ENCODE measurements at regions not wholly inside any gene's neighbourhood (a gene's known extent, or its start where the extent isn't known, plus 50 kb on each side); places are given as distances from the start of the nearest gene placed in this dataset.

- ATAC-seq = no peak
- no peak overlapping the region for H3K27ac ChIP-seq
- TF ChIP-seq POLR2A (IDR thresholded peaks at IDR 0.05) (no peak), CTCF (IDR thresholded peaks at IDR 0.05) (no peak), EP300 (IDR thresholded peaks at IDR 0.05) (no peak), POLR2AphosphoS5 (IDR thresholded peaks at IDR 0.05) (no peak)
- no peaks in the 10 kb centered on the region for H3K36me3 ChIP-seq
- WGBS, 2 donors (ENCODE audit: low coverage in 1 of 2) = 83 to 98% methylated on average over 1 to 9 of the region's 16 CpGs
- peaks cover 0 to 3% (median 0%) of the 10 kb centered on the region in 3 donors for H3K9me3 ChIP-seq
- H3K4me1 ChIP-seq = peaks cover 1 to 35% (median 4%) of the 10 kb centered on the region in 3 donors
- no peak overlapping the region for H3K4me3 ChIP-seq
- no peaks in the 10 kb centered on the region for H3K27me3 ChIP-seq
Observed at GRCh38 chr10:132476146-132477065, 61.2 kb upstream of the INPP5A start.

- no peaks in the 10 kb centered on the region for H3K36me3 ChIP-seq
- H3K4me3 ChIP-seq = no peak overlapping the region
- H3K27me3 ChIP-seq = no peaks in the 10 kb centered on the region
- TF ChIP-seq EP300 (IDR thresholded peaks at IDR 0.05) (no peak), CTCF (IDR thresholded peaks at IDR 0.05) (no peak), POLR2A (IDR thresholded peaks at IDR 0.05) (no peak), POLR2AphosphoS5 (IDR thresholded peaks at IDR 0.05) (no peak)
- H3K27ac ChIP-seq = no peak overlapping the region
- H3K9me3 ChIP-seq = no peaks in the 10 kb centered on the region
- ATAC-seq = no peak
- WGBS, 2 donors (ENCODE audit: low coverage in 1 of 2) = 60 to 97% methylated on average over 1 to 5 of the region's 8 CpGs
- peaks cover 7 to 42% (median 9%) of the 10 kb centered on the region in 3 donors for H3K4me1 ChIP-seq
Observed at GRCh38 chr10:132477066-132477397, 60.6 kb upstream of the INPP5A start.

- no peaks in the 10 kb centered on the region for H3K9me3 ChIP-seq
- no peaks in the 10 kb centered on the region for H3K36me3 ChIP-seq
- H3K4me1 ChIP-seq = peaks cover 7 to 47% (median 11%) of the 10 kb centered on the region in 3 donors
- WGBS, 2 donors (ENCODE audit: low coverage in 1 of 2) = no CpG with 5 or more reads among the region's 23 CpGs
- no peak overlapping the region for H3K4me3 ChIP-seq
- H3K27me3 ChIP-seq = no peaks in the 10 kb centered on the region
- H3K27ac ChIP-seq = no peak overlapping the region
- TF ChIP-seq POLR2A (IDR thresholded peaks at IDR 0.05) (no peak), EP300 (IDR thresholded peaks at IDR 0.05) (no peak), POLR2AphosphoS5 (IDR thresholded peaks at IDR 0.05) (no peak), CTCF (IDR thresholded peaks at IDR 0.05) (no peak)
- no peak for ATAC-seq
Observed at GRCh38 chr10:132477398-132478340, 59.9 kb upstream of the INPP5A start.

GRCh38 chr10:132478341-132479023, 59.1 kb upstream of the INPP5A start:
- Histone ChIP-seq H3K27me3 (no peaks in the 10 kb centered on the region), H3K27ac (no peak overlapping the region), H3K9me3 (no peaks in the 10 kb centered on the region), H3K4me3 (no peak overlapping the region), H3K4me1 (peaks cover 7 to 55% (median 16%) of the 10 kb centered on the region in 3 donors), H3K36me3 (no peaks in the 10 kb centered on the region)
- no peak for ATAC-seq
- no peak for TF ChIP-seq POLR2A (IDR thresholded peaks at IDR 0.05)
- TF ChIP-seq CTCF (IDR thresholded peaks at IDR 0.05) = no peak
- TF ChIP-seq POLR2AphosphoS5 (IDR thresholded peaks at IDR 0.05) = no peak
- no peak for TF ChIP-seq EP300 (IDR thresholded peaks at IDR 0.05)
- no CpG with 5 or more reads among the region's 18 CpGs for WGBS, 2 donors (ENCODE audit: low coverage in 1 of 2)
